HFFc6 (cell line): ENCODE measurements at regions not wholly inside any gene's neighbourhood (a gene's known extent, or its start where the extent isn't known, plus 50 kb on each side); places are given as distances from the start of the nearest gene placed in this dataset.

Source experiments
- DNase-seq: peaks from one replicate; pipeline ENCODE4 v3.0.0-alpha.2; 2018
- H3K27ac Mint-ChIP-seq: 2 replicates; pipeline ENCODE4 v1.8.0; 2020; ENCODE audit warnings: mild to moderate bottlenecking, mixed read lengths
- H3K27me3 Mint-ChIP-seq: 2 replicates; pipeline ENCODE4 v1.8.0; 2021; ENCODE audit warnings: mild to moderate bottlenecking, moderate library complexity, mixed read lengths; ENCODE audit not compliant: insufficient read depth
- H3K36me3 Mint-ChIP-seq: 2 replicates; pipeline ENCODE4 v1.8.0; 2021; ENCODE audit warnings: low read depth, mixed read lengths
- H3K4me1 Mint-ChIP-seq: 2 replicates; pipeline ENCODE4 v1.8.0; 2020; ENCODE audit warnings: low read depth, mixed read lengths
- H3K4me3 Mint-ChIP-seq: 2 replicates; pipeline ENCODE4 v1.8.0; 2020; ENCODE audit warnings: mild to moderate bottlenecking, moderate library complexity, mixed read lengths
- H3K9me3 Mint-ChIP-seq: 2 replicates; pipeline ENCODE4 v1.8.0; 2020; ENCODE audit warnings: mild to moderate bottlenecking, mixed read lengths
- CTCF ChIP-seq: fragments of 200-600 bp; sonication (generic); IDR thresholded peaks from 2 replicates; pipeline ENCODE4 v1.5.0; 2021; ENCODE audit warnings: antibody characterized with exemption, mild to moderate bottlenecking

GRCh38 chr14:62303437-62303836, 541.2 kb downstream of the SNAPC1 start:
- Mint-ChIP-seq H3K36me3 (no peaks in the 10 kb centered on the region), H3K4me3 (no peak overlapping the region), H3K27me3 (no peaks in the 10 kb centered on the region), H3K27ac (no peak overlapping the region), H3K4me1 (no peaks in the 10 kb centered on the region), H3K9me3 (peaks cover 22% of the 10 kb centered on the region)
- no peak for DNase-seq
- no peak for TF ChIP-seq CTCF

- Mint-ChIP-seq H3K36me3 (no peaks in the 10 kb centered on the region), H3K27me3 (no peaks in the 10 kb centered on the region), H3K9me3 (peaks cover 26% of the 10 kb centered on the region), H3K27ac (no peak overlapping the region), H3K4me3 (no peak overlapping the region), H3K4me1 (no peaks in the 10 kb centered on the region)
- no peak for TF ChIP-seq CTCF
- DNase-seq: no peak
These were observed 542.0 kb downstream of the SNAPC1 start for GRCh38 chr14:62304257-62304656.

GRCh38 chr14:62307844-62308243, 545.6 kb downstream of the SNAPC1 start:
- Mint-ChIP-seq H3K4me1 (no peaks in the 10 kb centered on the region), H3K27me3 (no peaks in the 10 kb centered on the region), H3K9me3 (peaks cover 34% of the 10 kb centered on the region), H3K36me3 (no peaks in the 10 kb centered on the region), H3K27ac (no peak overlapping the region), H3K4me3 (no peak overlapping the region)
- no peak for TF ChIP-seq CTCF
- DNase-seq: no peak

DNA sequence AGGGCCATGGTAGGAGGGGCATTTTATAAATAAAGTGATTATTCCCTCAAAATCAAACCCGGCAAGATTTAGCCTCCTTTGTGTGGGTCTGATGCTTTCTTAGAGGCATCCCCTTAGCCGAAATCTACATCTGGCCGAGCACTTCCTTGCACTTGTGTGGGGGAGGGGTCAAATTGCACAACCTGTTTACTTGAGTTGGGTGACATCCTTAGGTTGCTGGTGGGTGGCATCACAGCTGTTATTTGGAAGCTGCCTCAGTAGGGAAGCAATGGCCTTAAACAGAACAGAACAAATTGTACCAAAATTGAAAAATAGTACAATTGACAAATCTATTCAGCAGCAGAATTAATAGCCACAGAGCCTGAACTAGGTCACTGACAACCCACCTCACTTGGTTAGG, 546.1 kb downstream of the SNAPC1 start:
- peaks cover 39% of the 10 kb centered on the region for H3K9me3 Mint-ChIP-seq
- TF ChIP-seq CTCF: no peak
- no peaks in the 10 kb centered on the region for H3K4me1 Mint-ChIP-seq
- H3K36me3 Mint-ChIP-seq: no peaks in the 10 kb centered on the region
- H3K27me3 Mint-ChIP-seq: no peaks in the 10 kb centered on the region
- H3K27ac Mint-ChIP-seq: no peak overlapping the region
- DNase-seq: no peak
- H3K4me3 Mint-ChIP-seq: no peak overlapping the region

GRCh38 chr14:62308891-62309290, 546.7 kb downstream of the SNAPC1 start:
- no peak overlapping the region for H3K4me3 Mint-ChIP-seq
- H3K27me3 Mint-ChIP-seq: no peaks in the 10 kb centered on the region
- no peaks in the 10 kb centered on the region for H3K36me3 Mint-ChIP-seq
- H3K27ac Mint-ChIP-seq: no peak overlapping the region
- no peak for DNase-seq
- peaks cover 42% of the 10 kb centered on the region for H3K9me3 Mint-ChIP-seq
- H3K4me1 Mint-ChIP-seq: no peaks in the 10 kb centered on the region
- no peak for TF ChIP-seq CTCF

DNA sequence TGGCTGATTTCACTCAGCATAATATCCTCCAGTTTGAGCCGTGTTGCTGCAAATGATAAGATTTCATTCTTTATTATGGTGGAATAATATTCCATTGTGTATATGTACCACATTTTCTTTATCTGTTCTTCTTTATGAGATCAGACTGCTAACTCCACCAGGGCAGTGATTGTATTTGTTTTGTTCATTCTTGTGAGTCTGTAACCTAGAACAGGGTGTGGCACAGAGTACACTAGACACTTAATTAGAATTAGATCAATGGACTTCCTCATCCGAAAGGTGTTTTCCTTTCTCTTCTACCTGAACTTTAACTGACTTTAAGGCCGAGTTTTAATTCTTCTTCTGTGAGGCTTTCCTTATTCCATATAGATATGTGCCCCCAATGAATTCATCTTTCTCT, 551.0 kb downstream of the SNAPC1 start:
- no peaks in the 10 kb centered on the region for H3K4me1 Mint-ChIP-seq
- TF ChIP-seq CTCF: no peak
- no peaks in the 10 kb centered on the region for H3K27me3 Mint-ChIP-seq

More for the DNA sequence above, 551.0 kb downstream of the SNAPC1 start:
- no peak for DNase-seq
- Mint-ChIP-seq H3K4me3 (no peak overlapping the region), H3K27ac (no peak overlapping the region), H3K36me3 (no peaks in the 10 kb centered on the region), H3K9me3 (peaks cover 30% of the 10 kb centered on the region)
